OCI-LY1 (cell line): ENCODE measurements at regions not wholly inside any gene's neighbourhood (a gene's known extent, or its start where the extent isn't known, plus 50 kb on each side); places are given as distances from the start of the nearest gene placed in this dataset.
A peak's percentile ranks its signal among the peaks of the same experiment; 100 is the strongest.

Source experiments
- CTCF ChIP-seq: fragments of 200-600 bp; sonication (generic), shearing (Covaris generic); IDR thresholded peaks from 2 replicates; pipeline ENCODE4 v1.5.1; 2017; ENCODE audit warnings: mild to moderate bottlenecking, antibody characterized with exemption, low read length, moderate library complexity, mixed read lengths
- EZH2 ChIP-seq: fragments of 200-600 bp; sonication (generic), shearing (Covaris generic); IDR thresholded peaks from 2 replicates; pipeline ENCODE4 v1.8.0; 2017; ENCODE audit warnings: borderline replicate concordance, mixed run types, mild to moderate bottlenecking, antibody characterized with exemption, low read length, moderate library complexity, mixed read lengths

- TF ChIP-seq CTCF (peak; percentile 88), EZH2 (no peak)
Measured at GRCh38 chr6:99868074-99868702, 125.8 kb downstream of the MCHR2 start.
